Head of caudate nucleus (tissue), 42 donors: ENCODE measurements at regions not wholly inside any gene's neighbourhood (a gene's known extent, or its start where the extent isn't known, plus 50 kb on each side); places are given as distances from the start of the nearest gene placed in this dataset.

Source experiments
- DNase-seq, 42 donors: peaks; one replicate each; pipeline versions ENCODE4 v3.0.0 to v3.0.0-alpha.2; 2020 to 2021; ENCODE audit warnings: mixed read lengths in 7 of 42
- intact Hi-C: fragments of 100-400 bp; cut with DNase I; formaldehyde crosslinking; loops from one replicate; pipeline ENCODE4 v1.15.0; 2022

- intact Hi-C loops, result no loop called here
- DNase-seq, result no peak
Observed at GRCh38 chr18:29596959-29597358, 1420.0 kb upstream of the CDH2 start.

DNA sequence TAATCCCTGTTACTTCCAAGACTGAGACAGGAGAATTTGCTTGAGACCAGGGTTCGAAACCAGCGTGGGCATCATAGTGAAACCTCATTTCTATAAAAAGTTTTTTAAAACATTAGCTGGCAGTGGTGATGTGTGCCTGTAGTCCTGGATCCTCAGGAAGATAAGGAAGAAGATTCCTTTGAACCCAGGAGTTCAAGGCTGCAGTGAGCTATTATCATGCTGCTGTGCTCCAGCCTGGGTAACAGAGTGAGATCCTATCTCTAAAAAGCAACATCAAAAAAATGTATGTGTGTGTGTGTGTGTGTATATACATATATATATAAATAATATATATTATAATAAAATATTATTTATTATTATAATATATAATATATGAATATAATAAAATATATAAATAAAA, 1417.6 kb upstream of the CDH2 start:
- intact Hi-C loops, result no loop called here
- no peak for DNase-seq

DNA sequence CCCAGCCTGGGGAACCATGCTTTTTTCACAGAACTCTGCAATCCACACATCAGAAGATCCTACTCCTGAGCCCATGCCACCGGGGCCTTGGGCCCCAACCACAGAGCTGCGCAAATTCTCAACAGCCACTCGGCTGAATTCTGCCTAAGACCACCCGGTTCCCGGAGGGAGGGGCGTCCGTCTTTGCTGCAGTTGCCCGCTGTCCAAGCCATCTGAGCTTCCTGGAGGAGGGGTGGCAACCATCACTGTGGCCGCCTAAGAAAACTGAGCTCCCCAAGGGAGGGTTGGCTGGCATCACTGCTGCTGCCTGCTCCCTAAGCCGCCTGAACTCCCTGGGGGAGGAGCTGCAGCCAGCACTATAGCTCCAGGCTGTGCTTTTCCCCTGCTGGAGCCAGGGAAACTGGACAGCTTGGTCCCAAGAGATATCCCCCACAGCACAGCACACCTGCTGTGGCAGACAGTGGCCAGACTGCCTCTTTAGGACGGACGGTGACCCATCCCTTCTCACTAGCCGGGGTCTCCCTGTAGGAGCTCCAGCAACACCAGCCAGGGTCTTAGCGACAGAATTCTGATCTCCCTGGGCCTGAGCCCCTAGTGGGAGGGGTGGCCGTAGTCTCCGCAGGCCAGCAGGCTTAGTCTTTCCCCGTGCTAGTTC, 1411.6 kb upstream of the CDH2 start:
- intact Hi-C loops, result no loop called here
- DNase-seq, result no peak

GRCh38 chr18:29586210-29586609, 1409.3 kb upstream of the CDH2 start:
- intact Hi-C loops, result no loop called here
- DNase-seq, result no peak

DNA sequence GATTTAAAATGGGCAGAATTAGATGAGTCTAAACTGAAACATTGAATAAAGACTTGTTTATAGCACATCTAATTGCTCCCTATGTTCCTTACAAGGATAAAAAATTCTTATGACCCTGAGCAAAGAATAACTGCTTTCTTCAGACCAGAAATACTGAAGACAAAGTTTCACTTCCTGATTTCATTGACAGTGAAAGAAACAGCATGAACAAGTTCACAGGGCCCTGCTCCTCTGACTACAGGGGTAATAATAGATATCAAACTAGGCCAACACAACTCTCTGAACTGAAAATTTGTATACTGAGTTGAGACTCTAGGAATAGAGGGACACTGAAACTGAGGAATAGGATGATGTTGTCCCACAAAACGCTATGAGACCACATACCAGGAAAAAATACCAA, 1383.3 kb upstream of the CDH2 start:
- intact Hi-C loops, result no loop called here
- DNase-seq, result no peak

DNA sequence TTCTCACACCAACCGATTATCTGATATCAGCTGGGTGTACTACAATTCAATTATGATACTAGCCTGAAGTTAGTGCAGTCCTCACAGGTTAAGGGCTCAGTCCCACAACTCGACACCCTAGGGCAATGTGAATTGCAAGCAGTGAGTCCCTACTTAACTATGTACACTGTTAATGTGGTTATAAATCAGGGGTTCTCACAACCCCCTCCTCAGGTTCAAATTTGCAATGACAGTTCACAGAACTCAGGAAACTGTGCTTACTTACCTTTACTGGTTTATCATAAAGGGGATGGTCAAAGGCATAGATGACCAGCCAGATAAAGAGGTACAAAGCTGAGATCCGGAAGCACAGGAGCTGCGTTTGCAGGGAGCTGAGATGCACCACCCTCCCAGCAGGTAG, 1379.1 kb upstream of the CDH2 start:
- intact Hi-C loops, result no loop called here
- DNase-seq, result no peak

GRCh38 chr18:29549759-29550158, 1372.8 kb upstream of the CDH2 start:
- DNase-seq, result no peak
- intact Hi-C loops, result no loop called here

GRCh38 chr18:29547626-29548025, 1370.7 kb upstream of the CDH2 start:
- intact Hi-C loops, result no loop called here

GRCh38 chr18:29540548-29540947, 1363.6 kb upstream of the CDH2 start:
- DNase-seq, result no peak

More at GRCh38 chr18:29547626-29548025, 1370.7 kb upstream of the CDH2 start:
- DNase-seq, result no peak

DNA sequence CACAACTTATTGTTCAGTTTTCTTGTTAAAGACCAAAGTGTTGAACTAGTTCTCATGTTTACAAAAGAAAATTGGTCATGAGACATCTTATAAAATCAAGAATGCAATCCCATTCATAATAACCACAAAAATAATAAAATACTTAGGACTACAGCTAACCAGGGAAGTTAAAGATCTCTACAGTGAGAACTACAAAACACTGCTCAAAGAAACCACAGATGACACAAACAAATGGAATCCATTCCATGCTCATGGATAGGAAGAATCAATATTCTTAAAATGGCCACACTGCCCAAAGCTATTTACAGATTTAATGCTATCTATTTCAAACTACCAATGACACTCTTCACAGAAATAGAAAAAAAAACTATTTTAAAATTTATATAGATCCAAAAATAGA, 1354.8 kb upstream of the CDH2 start:
- DNase-seq, result no peak
- intact Hi-C loops, result no loop called here

More at GRCh38 chr18:29540548-29540947, 1363.6 kb upstream of the CDH2 start:
- intact Hi-C loops, result no loop called here

DNA sequence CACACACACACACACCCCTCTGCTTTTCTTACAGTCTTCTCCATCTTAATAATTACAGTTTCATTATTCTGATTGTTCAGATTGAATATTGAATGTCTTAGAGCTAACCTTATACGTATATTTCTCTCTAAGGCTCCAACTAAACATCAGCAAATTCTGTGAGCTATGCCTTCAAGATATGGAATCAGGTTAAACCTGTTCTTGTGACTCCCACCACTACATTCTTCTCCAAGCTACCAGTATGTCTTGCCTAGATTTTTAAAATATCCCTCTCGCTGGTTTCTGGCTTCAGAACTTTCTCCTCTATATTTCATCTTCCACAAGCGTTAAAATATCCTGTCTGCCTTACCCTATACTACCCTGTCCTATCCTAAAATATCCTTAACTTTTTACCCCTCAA, 1346.4 kb upstream of the CDH2 start:
- intact Hi-C loops, result no loop called here
- DNase-seq, result no peak

DNA sequence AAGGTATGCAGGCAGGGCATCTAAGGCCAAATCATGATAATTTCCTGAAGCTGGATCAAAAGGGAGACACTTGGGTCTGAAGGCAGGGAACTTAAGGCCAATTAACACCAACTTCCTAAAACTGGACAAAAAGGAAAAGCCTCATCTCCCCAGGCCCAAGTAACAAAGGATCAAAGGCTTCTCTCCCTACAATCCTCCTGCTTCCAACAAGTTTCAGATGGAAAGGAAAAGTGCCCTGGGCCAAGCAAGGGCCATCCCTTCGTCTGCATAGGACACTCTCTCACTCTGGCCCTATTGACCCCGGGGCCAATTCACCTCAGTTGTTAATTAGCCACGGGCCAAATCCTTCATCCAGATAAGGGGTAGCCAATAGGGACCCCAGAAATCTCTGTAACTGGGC, 1335.8 kb upstream of the CDH2 start:
- no peak for DNase-seq
- intact Hi-C loops, result no loop called here

DNA sequence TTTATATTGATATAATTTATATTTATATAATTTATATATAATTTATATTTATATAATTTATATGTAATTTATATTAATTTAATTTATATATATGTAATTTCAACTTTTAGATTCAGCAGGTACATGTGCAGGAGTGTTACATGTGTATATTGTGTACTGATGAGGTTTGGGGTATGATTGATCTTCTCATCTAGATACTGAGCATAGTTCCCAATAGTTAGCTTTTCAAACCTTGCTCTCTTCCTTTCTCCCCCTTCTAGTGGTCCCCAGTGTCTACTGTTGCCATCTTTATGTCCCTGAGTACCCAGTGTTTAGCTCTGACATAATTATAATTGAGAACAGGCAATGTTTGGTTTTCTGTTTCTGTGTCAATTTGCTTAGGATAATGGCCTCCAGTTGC, 1335.3 kb upstream of the CDH2 start:
- intact Hi-C loops, result no loop called here
- DNase-seq, result no peak

DNA sequence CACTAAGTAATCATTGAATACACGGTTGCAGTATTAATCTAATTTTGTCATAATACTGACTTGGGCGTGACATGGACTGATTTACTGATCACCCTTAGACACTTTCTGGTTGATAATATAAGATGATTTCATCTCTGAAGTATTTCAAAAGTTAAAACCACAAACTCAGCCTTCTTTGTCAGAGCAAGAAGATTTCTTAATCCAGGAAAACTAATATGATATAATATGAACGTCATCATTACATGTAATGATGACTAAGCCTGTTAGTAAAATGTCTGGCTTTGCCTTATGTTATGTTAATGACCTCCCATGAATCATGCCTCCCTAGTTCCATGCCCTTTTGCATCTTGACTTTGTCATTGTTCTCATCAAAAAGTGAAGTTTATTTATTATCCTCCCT, 1325.0 kb upstream of the CDH2 start:
- no peak for DNase-seq
- intact Hi-C loops, result no loop called here

DNA sequence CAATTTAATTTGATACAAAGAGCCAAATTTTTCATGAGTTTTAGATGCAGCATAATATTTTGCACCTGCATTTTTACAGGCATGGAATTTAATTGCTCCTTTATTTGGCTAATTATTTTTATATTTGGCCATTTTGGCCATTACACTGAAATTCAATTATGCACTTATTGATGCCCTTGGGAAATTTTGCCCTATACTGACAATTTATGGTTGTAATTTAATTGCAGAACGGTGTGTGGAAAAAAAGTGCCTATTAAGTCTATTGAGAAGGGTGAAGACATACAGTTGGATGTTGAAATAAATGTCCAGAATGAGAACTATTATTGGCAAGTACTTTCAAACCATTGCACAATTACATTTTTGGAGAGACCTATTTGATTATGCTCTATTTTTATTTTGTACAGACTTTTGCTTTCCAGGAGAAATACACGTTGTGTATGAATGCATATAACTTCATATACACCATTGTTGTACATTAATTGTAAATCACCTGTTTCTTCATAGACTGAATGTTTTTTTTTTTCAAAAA, 1319.3 kb upstream of the CDH2 start:
- intact Hi-C loops, result no loop called here
- DNase-seq, result no peak

DNA sequence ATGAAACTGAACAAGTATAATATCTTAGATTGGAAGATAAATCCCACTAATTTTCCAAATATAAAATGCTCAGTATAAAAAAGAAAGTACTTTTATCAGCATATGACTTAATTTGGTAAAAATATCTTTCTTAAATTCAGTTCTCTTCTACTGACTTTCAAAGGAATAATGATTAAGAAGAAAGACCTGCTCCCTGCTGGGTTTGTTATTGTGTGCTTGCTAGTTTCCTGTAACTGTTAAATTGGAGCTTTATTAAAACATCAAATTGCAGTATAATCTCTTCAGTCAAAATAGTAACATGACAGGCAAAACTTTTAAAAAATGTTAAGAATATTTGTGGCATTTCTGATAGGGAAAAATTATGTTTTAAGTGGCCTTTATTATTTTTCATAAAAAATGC, 1317.4 kb upstream of the CDH2 start:
- DNase-seq, result no peak
- intact Hi-C loops, result no loop called here

GRCh38 chr18:29491907-29492306, 1315.0 kb upstream of the CDH2 start:
- no peak for DNase-seq
- intact Hi-C loops, result no loop called here

DNA sequence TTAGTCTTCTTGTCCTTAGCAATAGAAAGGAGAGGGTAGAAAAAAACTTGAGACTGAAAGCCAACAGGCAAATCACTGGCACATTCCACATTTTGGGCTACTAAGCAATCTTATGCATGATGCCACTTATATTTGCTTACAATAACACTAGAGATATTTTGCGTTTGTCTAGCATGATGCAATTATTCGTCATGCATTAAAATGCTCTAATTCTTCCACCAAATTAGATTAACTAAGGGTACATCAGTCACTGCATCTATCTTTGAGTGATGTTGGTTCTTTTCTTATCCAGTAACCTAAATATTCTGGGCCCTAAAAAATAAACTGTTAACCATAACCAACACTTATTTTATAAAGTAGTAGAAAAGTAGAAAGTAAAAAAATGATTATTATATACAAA, 1311.7 kb upstream of the CDH2 start:
- no peak for DNase-seq
- intact Hi-C loops, result no loop called here

GRCh38 chr18:29465526-29465925, 1288.6 kb upstream of the CDH2 start:
- DNase-seq, result no peak
- intact Hi-C loops, result no loop called here

DNA sequence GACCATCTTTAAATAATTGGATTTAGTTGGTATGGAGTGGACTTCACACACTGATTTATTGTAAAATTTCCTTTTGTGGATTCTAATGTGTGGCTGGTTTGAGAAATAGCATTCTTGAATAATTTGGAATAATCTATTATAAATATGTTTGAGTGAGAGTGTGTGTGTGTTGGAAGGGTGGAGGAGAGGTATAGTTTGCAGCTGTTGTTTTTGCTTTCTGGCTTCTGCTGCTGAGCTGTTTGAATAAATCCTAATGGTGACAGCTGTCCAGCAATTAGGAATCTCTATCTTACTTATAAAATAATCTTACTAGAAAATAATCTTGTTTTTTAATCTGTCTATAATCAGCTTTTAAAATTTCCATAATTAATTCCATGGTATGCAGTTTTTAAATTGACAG, 1283.0 kb upstream of the CDH2 start:
- intact Hi-C loops, result no loop called here
- DNase-seq, result no peak

GRCh38 chr18:29457316-29457889, 1280.5 kb upstream of the CDH2 start:
- DNase-seq, result peak in 1 of 42 donors; percentile 6
- intact Hi-C loops, result no loop called here
